OCI-LY3 (cell line): ENCODE measurements at regions not wholly inside any gene's neighbourhood (a gene's known extent, or its start where the extent isn't known, plus 50 kb on each side); places are given as distances from the start of the nearest gene placed in this dataset.

Source experiments
- EZH2phosphoT487 ChIP-seq: fragments of 200-600 bp; shearing (Covaris generic); IDR thresholded peaks from 2 replicates; pipeline ENCODE4 v1.6.1; 2018; ENCODE audit warnings: antibody characterized with exemption, mixed run types, low read depth
- TF ChIP-seq, protein P1 (sequence below): fragments of 200-600, 300-600 bp; sonication (generic); IDR thresholded peaks from 2 replicates; pipeline ENCODE4 v1.5.1; 2014; ENCODE audit warnings: antibody characterized with exemption, low read length, low read depth

- TF ChIP-seq, protein P1, sequence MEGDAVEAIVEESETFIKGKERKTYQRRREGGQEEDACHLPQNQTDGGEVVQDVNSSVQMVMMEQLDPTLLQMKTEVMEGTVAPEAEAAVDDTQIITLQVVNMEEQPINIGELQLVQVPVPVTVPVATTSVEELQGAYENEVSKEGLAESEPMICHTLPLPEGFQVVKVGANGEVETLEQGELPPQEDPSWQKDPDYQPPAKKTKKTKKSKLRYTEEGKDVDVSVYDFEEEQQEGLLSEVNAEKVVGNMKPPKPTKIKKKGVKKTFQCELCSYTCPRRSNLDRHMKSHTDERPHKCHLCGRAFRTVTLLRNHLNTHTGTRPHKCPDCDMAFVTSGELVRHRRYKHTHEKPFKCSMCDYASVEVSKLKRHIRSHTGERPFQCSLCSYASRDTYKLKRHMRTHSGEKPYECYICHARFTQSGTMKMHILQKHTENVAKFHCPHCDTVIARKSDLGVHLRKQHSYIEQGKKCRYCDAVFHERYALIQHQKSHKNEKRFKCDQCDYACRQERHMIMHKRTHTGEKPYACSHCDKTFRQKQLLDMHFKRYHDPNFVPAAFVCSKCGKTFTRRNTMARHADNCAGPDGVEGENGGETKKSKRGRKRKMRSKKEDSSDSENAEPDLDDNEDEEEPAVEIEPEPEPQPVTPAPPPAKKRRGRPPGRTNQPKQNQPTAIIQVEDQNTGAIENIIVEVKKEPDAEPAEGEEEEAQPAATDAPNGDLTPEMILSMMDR, result no peak
- no peak for TF ChIP-seq EZH2phosphoT487
These were observed 269.0 kb downstream of the GADD45G start for GRCh38 chr9:89873801-89874200.
